Keratinocyte (primary cell): ENCODE measurements at regions not wholly inside any gene's neighbourhood (a gene's known extent, or its start where the extent isn't known, plus 50 kb on each side); places are given as distances from the start of the nearest gene placed in this dataset.

Experiments used
- DNase-seq: peaks from one replicate; pipeline ENCODE4 v3.0.0-alpha.2; 2011; ENCODE audit warnings: low read depth, missing footprints, low spot score
- FAIRE-seq: peaks from 2 replicates; lab custom pipeline; 2011; peaks lifted over from hg19 to GRCh38; lab: Jason Lieb, UNC
- H2AFZ ChIP-seq: 2 replicates; pipeline ENCODE4 v1.6.0; 2012; ENCODE audit warnings: low read length, control low read depth, inconsistent platforms; ENCODE audit not compliant: control insufficient read depth
- H3K27ac ChIP-seq: 2 replicates; pipeline ENCODE4 v1.5.1; 2011; ENCODE audit warnings: low read length; ENCODE audit not compliant: control insufficient read depth, insufficient read depth
- H3K27me3 ChIP-seq: 3 replicates; pipeline ENCODE4 v1.6.0; 2011; ENCODE audit warnings: low read length; ENCODE audit not compliant: control insufficient read depth, insufficient read depth; ENCODE audit errors: extremely low read depth
- H3K36me3 ChIP-seq, 2 experiments: 2 replicates in 1 of 2; 3 replicates in 1 of 2; pipeline ENCODE4 v1.5.1; 2011; ENCODE audit warnings: low read length in 2 of 2, mild to moderate bottlenecking in 1 of 2; ENCODE audit not compliant: control insufficient read depth in 2 of 2, insufficient read depth in 2 of 2; ENCODE audit errors: extremely low read depth in 1 of 2
- H3K4me1 ChIP-seq: 3 replicates; pipeline ENCODE4 v1.5.1; 2011; ENCODE audit warnings: low read length; ENCODE audit not compliant: control insufficient read depth, insufficient read depth; ENCODE audit errors: extremely low read depth
- H3K4me2 ChIP-seq: 3 replicates; pipeline ENCODE4 v1.6.0; 2011; ENCODE audit warnings: low read depth, low read length; ENCODE audit not compliant: control insufficient read depth, insufficient read depth; ENCODE audit errors: extremely low read depth
- H3K4me3 ChIP-seq, 3 experiments: fragments of 200-600 bp in 1 of 3; sonication (generic) in 1 of 3; 2 replicates in 2 of 3; 3 replicates in 1 of 3; pipeline ENCODE4 v1.5.1; 2011 to 2016; ENCODE audit warnings: low read length in 3 of 3, mild to moderate bottlenecking in 3 of 3, control low read depth in 2 of 3, inconsistent platforms in 1 of 3, low read depth in 1 of 3, mixed read lengths in 1 of 3, mixed run types in 1 of 3, moderate library complexity in 1 of 3; ENCODE audit not compliant: control insufficient read depth in 2 of 3, insufficient read depth in 2 of 3; ENCODE audit errors: extremely low read depth in 1 of 3
- H3K79me2 ChIP-seq: 2 replicates; pipeline ENCODE4 v1.6.0; 2012; ENCODE audit warnings: low read length; ENCODE audit not compliant: control insufficient read depth, insufficient read depth
- H3K9ac ChIP-seq: 3 replicates; pipeline ENCODE4 v1.6.0; 2011; ENCODE audit warnings: low read length; ENCODE audit not compliant: control insufficient read depth, insufficient read depth; ENCODE audit errors: extremely low read depth
- H3K9me1 ChIP-seq: 3 replicates; pipeline ENCODE4 v1.6.0; 2011; ENCODE audit warnings: low read length; ENCODE audit not compliant: control insufficient read depth, insufficient read depth; ENCODE audit errors: extremely low read depth
- H3K9me3 ChIP-seq: 2 replicates; pipeline ENCODE4 v1.5.1; 2012; ENCODE audit warnings: low read depth, low read length; ENCODE audit not compliant: control insufficient read depth
- H4K20me1 ChIP-seq: 3 replicates; pipeline ENCODE4 v1.6.0; 2011; ENCODE audit warnings: low read length; ENCODE audit not compliant: control insufficient read depth, insufficient read depth; ENCODE audit errors: extremely low read depth
- CTCF ChIP-seq, 3 experiments: IDR thresholded peaks in 1 of 3; conservative IDR thresholded peaks in 1 of 3; optimal IDR thresholded peaks in 1 of 3; 2 replicates in 2 of 3; 3 replicates in 1 of 3; pipeline versions ENCODE3 to v1.5.1; 2011; ENCODE audit warnings: low read length in 3 of 3, mild to moderate bottlenecking in 3 of 3, moderate library complexity in 2 of 3, control low read depth in 1 of 3, inconsistent platforms in 1 of 3; ENCODE audit not compliant: insufficient read depth in 2 of 3; ENCODE audit errors: extremely low read depth in 1 of 3
- EZH2 ChIP-seq: IDR thresholded peaks from one replicate; pipeline ENCODE4 v1.6.1; 2012; ENCODE audit warnings: inconsistent platforms, mild to moderate bottlenecking, low read length, moderate library complexity
- dilution Hi-C: fragments of 300-500 bp; cut with MboI; formaldehyde crosslinking; loops from one replicate; pipeline ENCODE4 v1.7.0; 2020; ENCODE audit warnings: low sequenced_read_pairs; ENCODE audit not compliant: extremely low pct_ligation_motif_present

GRCh38 chr1:55854911-55855310 is 639.7 kb upstream of the USP24 start:
- no peaks in the 10 kb centered on the region for H3K9me3 ChIP-seq
- H3K4me1 ChIP-seq: no peaks in the 10 kb centered on the region
- H3K4me2 ChIP-seq: no peak overlapping the region
- H4K20me1 ChIP-seq: no peaks in the 10 kb centered on the region
- H3K9me1 ChIP-seq: no peaks in the 10 kb centered on the region
- H3K79me2 ChIP-seq: no peaks in the 10 kb centered on the region
- TF ChIP-seq EZH2 (no peak), CTCF (optimal IDR thresholded peaks at IDR 0.05 in 1 of 3, IDR thresholded peaks at IDR 0.05 in 1 of 3, conservative IDR thresholded peaks at IDR 0.05 in 1 of 3; ENCODE audit: extremely low read depth in 1 of 3, insufficient read depth in 2 of 3, low read length in 3 of 3) (no peak)
- dilution Hi-C loops: no loop called here
- H3K27ac ChIP-seq: no peak overlapping the region
- H2AFZ ChIP-seq: no peak overlapping the region
- no peaks in the 10 kb centered on the region for H3K27me3 ChIP-seq
- H3K36me3 ChIP-seq: no peaks in the 10 kb centered on the region
- no peak for DNase-seq
- FAIRE-seq: no peak
- H3K4me3 ChIP-seq: no peak overlapping the region
- H3K9ac ChIP-seq: no peak overlapping the region

GRCh38 chr1:55848906-55849305 is 633.7 kb upstream of the USP24 start:
- no peak for FAIRE-seq
- dilution Hi-C loops: no loop called here
- H3K9ac ChIP-seq: no peak overlapping the region

More at GRCh38 chr1:55848906-55849305, 633.7 kb upstream of the USP24 start:
- Histone ChIP-seq H4K20me1 (no peaks in the 10 kb centered on the region), H3K79me2 (no peaks in the 10 kb centered on the region), H3K4me2 (no peak overlapping the region), H3K9me1 (no peaks in the 10 kb centered on the region), H3K4me1 (no peaks in the 10 kb centered on the region), H3K27me3 (no peaks in the 10 kb centered on the region), H3K27ac (no peak overlapping the region), H3K4me3 (no peak overlapping the region), H3K36me3 (no peaks in the 10 kb centered on the region), H3K9me3 (no peaks in the 10 kb centered on the region), H2AFZ (no peak overlapping the region)
- TF ChIP-seq EZH2 (no peak), CTCF (optimal IDR thresholded peaks at IDR 0.05 in 1 of 3, IDR thresholded peaks at IDR 0.05 in 1 of 3, conservative IDR thresholded peaks at IDR 0.05 in 1 of 3; ENCODE audit: extremely low read depth in 1 of 3, insufficient read depth in 2 of 3, low read length in 3 of 3) (peak; percentile 20 to 58 (median 53))
- DNase-seq: no peak
